HG02623 (cell line): ENCODE measurements at regions not wholly inside any gene's neighbourhood (a gene's known extent, or its start where the extent isn't known, plus 50 kb on each side); places are given as distances from the start of the nearest gene placed in this dataset.
A peak's percentile ranks its signal among the peaks of the same experiment; 100 is the strongest.

Source experiments
- ATAC-seq: cut with Tn5 transposase; IDR thresholded peaks from one replicate; pipeline ENCODE4 v1.9.1; 2021; ENCODE audit warnings: moderate library complexity; ENCODE audit not compliant: unreplicated experiment

DNA sequence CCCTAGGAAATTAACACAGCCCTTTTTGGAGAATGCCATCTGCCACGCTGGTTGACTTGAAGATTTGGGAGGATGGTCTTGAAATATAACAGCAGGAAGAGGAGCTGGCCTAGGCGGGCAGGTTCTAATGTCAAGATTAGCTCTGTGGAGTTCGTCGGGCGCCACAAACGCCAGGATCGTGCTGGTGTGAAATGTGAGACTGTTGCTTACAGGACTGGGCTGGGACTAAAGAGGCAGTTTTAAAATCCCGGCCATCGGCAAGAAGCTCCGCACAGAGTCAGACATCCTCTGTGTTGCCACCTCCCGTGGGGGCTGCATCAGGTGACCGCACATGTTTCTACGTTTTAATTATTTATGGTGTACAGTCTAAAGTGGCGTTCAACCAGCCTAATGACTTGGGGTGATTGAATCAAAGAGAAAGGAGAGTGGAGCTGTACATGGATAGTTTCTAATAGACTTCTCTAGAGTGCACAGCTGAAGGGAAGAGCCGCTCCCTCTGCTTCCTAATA lies 99.4 kb upstream of the BCL11A start:
- ATAC-seq: no peak

DNA sequence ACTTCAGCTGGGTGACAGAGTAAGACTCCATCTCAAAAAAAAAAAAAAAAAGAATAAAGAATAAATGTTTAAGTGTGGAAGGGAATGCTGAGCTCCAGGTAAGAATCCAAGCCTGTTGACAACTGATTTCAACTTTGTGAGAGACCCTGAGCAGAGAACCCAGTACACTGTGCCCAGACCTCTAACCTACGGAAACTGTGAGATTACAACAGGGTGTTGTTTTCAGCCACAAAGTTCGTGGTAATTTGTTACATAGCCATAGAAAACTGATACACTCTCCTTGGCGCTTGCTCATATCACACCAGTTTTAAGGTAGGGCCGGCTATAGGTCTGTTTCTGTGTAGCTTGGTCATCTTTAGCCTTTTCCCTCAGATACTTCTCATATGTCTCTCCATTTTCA lies 98.4 kb upstream of the PAPOLG start:
- no peak for ATAC-seq

DNA sequence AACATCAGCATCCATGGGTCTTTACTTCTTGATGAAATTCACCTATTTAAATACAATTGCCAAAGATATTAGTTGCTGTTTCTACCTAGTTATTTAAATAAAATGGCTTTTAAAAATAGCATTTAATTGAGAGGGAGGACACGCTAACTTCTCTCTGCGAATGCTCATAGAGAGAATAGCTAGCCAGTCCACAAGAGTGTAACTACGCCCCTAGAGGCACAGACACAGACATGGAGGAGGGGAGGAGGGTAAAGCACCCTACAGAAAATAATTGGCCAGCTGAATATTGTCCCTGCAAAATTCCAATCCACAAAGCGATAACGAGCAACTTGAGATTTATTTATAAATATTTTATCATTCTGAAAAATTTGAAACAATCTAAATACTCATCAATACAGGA lies 97.0 kb upstream of the PAPOLG start:
- no peak for ATAC-seq

DNA sequence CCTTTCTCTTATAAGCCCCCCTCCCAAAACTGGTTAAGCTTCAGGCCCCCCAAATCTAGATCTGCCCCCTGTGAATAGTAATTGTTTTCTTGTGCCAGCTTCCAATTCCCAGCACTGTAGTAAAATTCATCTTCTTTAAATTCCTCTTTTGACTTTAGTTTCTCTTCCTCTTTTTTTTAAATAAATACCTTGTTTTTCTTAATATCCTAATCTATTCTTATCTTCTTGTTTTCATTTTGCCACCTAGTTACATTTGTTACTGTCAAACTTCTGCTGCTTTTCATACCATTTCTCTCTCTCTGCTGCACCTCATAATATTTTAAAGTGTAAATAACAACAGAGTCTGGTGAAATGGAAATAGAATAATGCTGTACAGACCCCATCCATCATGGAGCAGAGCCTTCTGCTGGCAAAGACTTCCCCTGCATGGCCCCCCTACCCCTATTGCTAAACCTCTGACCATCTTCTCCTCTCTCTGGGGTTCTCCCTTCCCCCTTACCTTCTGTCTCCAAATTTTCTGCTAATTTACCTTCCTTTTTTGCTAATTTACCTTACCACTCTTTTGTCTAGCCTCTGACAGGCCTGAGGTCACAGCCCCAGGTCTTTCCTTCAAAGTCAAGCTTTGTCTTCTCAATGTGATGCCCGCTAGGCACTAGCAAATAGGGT lies 94.9 kb upstream of the PAPOLG start:
- ATAC-seq: no peak

DNA sequence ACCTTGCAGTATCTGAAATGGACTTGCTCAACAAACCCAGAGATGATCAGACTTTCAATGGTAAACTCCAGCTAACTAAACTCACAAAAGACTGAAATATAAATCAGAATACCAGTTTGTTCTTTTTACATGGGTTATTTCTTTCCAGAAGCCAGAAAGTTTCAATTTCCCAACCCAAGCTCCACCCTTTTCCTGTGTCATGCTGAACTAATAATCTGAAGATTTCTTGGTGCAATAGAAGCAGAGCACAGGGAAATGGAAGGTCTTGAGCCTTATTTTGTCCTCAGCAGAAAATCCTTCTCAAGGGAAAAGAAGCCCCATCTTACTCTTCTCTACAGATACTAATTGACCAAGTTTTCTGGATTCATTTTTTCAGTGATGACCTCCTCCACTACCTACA lies 93.3 kb upstream of the PAPOLG start:
- ATAC-seq: no peak

DNA sequence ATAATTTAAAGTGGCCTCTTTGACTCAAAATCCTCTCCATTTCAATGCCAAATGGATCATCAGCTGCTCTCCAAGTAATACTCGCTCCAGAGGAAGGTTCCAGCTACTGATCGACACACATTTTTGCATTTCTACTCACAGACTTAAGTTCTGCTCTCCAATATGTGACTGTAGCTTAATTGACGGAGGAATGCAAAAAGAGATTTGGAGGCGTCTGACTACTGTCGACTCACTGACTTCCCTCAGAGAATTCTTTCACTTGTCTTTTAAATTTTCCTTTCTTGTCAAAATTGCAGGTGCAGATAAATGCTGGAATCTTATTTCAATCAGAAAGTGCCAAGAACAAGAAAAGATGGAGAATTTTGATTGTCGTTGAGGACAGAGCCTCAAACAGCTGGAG lies 84.1 kb upstream of the PAPOLG start:
- ATAC-seq: no peak

DNA sequence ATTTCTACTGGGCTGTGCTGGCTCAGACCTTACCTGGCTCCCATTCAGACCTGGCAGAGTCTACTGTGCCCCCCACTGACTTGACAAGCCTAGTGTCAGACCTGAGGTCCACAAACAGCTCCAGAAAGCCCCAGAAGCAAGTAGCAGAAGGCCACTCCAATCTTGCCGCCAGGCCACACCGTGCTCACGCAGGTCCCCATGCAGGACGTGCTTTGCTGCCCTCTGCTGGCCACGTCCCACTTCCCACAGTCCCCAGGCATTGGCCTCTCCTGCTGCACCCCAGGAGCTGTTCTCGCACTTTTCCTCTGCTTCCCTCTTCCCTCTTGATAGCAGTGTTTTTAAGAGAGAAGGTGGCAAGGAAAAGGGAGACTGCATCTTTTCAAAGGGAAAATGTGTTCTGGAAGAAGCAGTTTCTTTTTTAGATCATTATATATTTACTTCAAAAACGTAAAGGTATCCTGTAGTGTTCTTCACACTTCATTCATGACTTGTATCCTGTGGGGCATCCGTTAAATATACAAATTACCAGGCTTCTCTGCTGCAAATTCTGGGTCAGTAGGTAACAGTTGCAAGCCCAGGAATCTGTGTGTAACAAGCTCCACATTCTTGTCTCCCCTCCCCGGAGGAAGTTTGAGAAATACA lies 81.4 kb upstream of the PAPOLG start:
- ATAC-seq: peak; percentile 99

DNA sequence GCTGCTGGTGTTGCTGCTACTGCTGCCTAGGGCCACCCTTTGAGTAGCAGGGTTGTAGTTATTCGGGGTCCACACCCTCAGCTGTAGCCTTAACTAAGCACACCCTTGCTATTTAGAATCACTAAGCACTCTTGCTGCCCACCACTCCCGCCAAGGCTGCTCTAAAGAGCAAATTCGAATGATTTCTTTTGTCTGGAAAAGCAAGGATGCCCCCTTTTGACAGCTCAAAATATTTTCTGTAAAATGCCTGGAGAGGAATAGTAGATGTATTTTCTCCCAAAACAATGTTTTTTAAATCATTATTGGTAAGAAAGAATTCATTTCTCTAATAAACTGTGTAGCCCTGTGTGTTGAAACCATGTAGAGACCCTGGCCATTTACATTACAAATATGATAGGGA lies 80.8 kb upstream of the PAPOLG start:
- ATAC-seq: no peak

DNA sequence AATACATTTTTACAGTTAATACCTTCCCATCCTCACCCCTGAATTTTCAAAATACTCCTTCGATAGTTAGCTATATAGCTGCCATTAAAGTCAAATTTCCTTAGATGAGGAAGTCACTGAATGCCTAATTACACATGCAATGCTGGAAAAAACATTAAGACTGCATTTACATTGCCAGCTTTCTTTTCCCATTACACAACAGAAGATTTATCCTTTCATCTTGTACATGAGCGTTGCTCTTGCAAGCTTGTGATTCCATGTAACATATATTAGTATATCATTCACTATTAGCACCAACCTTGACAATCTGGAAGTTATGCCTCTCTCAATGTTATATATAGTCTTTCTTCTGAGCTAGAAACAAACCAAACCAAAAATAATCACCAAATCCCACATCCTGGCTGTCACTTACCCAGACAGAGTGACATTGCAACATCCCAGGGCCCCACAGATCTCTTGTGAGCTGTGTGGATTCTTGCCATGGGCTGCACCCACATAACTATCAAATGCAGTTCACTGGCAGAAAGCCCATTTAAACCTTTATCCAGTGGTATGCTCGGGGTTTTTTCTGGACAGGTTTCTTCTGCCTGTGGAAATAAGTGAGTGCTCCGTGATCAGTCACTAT lies 79.2 kb upstream of the PAPOLG start:
- no peak for ATAC-seq

DNA sequence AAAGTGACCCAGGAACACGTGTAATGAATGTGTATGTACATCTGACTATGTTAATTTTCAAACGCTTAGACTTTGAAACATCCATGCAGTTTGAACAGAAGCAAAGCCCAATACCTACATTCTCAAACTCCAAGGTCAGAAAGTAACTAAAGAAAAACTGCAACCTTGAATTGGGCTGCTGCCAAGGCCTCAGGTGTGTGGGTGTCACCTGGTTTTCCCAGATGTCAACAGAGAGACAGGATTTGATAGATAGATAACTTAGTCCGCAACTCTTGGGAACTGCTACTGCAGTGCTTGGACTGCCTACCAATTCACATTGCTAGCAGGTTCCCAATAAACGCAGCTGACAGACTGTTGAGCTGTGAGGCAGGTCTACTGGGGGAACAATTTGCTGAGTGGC lies 78.7 kb upstream of the PAPOLG start:
- no peak for ATAC-seq

DNA sequence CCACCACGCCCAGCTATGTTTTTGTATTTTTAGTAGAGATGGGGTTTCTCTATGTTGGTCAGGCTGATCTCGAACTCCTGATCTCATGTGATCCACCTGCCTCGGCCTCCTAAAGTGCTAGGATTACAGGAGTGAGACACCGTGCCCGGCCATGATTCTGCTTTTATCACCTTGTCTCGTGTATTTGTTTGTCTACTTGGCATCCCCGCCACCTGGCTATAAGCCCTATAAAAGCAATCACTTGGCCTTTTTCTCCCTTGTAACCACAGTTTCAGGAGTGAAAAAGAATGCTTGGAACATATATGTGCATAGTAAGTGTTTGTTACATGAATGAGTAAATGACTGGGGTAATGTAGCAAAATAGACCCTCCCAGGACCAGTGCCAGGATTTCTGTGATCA lies 77.5 kb upstream of the PAPOLG start:
- no peak for ATAC-seq

DNA sequence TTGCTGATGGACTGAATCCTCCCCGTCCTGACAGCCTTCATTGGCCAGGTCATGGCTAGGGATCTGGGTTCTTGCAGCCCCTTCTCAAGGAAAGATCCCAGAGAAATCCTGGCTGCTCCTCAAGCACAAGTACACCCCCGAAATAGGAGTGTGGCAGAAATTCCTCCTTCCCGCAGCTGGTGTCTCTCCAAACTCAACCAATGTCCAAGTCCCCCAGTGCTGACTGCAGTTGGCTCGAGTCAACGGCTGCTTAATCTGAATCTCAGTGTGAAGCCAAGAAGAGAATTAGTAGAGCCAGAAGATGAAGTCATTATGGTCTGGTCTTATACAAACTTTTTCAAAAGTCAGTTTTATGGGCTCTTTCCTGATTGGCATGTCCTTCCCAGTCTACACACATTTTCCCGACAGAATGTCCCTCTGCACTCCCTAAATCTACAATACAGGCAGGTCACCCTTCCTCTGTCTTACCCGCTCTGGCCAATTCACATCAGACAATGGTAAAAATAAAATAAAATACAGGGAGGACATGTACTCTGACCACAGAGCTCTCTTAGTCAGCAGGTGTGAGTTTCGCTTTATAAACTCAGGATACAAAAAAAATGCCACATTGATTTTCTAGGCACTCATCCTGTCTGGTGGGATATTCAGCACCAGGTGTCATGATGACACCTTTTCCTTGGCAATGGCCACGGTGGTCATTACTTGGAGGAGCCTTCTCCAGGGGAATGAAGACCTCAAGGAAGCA lies 76.9 kb upstream of the PAPOLG start:
- no peak for ATAC-seq

DNA sequence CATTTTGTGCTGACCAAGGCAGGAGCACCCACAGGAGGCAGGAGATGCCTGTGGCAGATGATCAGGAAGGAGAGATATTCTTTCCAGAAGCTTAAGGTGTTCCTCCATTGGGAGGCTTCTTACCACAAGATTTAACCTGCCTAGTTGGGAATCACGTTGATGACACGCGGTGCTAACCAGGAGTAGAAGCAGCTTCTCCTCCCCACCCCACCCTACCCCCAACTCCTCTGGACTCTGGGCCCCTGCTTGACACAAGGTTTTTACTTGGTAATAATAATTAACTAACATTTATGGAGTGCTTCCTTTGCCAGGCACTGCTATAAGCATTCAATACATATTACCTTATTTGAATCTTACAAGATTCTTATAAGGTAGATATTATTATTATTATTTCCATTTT lies 62.5 kb upstream of the PAPOLG start:
- ATAC-seq: no peak

DNA sequence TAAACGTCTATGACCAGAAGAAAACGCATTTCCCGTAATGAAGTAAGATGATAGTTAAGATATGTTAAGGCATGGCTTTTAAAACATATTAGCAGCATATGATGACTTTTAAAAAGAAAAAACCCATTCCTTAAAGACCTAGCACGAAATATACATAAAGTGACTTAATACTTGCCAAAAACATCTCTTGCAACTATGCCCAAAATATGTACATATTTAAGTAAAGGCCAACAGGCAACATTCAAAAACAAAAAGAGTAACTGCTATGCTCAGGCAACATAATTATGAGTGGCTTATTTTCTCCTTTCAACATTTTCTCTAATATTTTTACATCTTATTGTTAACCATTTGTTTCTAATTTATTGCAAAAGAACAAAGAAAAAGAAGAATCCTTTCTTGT lies 60.3 kb upstream of the PAPOLG start:
- no peak for ATAC-seq

DNA sequence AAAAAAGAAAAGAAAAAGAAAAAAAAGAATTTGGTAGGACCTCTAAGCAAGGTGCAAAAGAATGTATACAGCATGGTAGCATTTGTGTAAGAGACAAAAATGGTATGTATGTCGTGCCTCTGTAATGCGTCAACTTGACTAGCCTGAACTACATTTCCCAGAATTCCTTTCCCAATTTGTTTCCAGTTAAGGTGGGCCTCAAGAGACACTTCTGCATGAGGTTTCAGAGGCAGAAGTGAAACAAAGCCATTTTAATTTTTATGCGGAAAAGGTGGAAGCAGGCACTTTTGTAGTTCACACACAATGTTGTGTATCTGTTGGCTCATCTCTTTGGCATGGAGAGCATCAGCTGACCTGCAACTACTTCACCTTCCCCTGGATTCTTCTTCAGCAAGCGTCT lies 56.5 kb upstream of the PAPOLG start:
- no peak for ATAC-seq

DNA sequence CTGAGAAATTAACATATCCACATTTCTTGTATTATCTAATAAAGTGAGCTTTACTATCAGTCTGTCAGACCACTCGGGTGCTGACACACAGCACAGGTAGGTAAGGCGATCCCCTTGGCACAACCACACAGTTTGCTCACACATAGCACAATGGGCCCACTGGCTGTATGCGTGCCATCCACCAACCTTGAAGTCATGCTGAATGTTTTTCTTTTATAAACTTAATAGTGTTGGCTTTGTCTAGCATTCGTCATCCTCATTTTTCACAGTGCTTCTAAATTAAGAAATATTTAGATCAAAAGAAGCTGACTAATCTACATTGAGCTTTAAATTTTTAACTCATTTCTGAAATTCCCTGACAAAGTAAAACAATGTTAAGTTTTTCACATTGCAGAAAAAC lies 50.0 kb upstream of the PAPOLG start:
- ATAC-seq: no peak
